AG09319 (cell line): ENCODE measurements at regions not wholly inside any gene's neighbourhood (a gene's known extent, or its start where the extent isn't known, plus 50 kb on each side); places are given as distances from the start of the nearest gene placed in this dataset.

Source experiments
- DNase-seq: peaks from one replicate; pipeline ENCODE4 v3.0.0-alpha.2; 2010; ENCODE audit warnings: low read depth; ENCODE audit errors: extremely low read depth
- CTCF ChIP-seq: IDR thresholded peaks from 2 replicates; pipeline ENCODE4 v1.5.1; 2011; ENCODE audit warnings: low read depth, mild to moderate bottlenecking, inconsistent platforms, low read length, moderate library complexity

GRCh38 chr11:27869701-27870100 lies 169.4 kb upstream of the BDNF start:
- DNase-seq: no peak
- no peak for TF ChIP-seq CTCF

- no peak for DNase-seq
- TF ChIP-seq CTCF: no peak
These were observed 168.5 kb upstream of the BDNF start for GRCh38 chr11:27868709-27869108.

- DNase-seq: no peak
- no peak for TF ChIP-seq CTCF
These were observed 168.0 kb upstream of the BDNF start for GRCh38 chr11:27868226-27868625.

GRCh38 chr11:27865105-27865504 lies 164.8 kb upstream of the BDNF start:
- no peak for DNase-seq
- no peak for TF ChIP-seq CTCF

- no peak for TF ChIP-seq CTCF
- DNase-seq: no peak
These were observed 164.4 kb upstream of the BDNF start for GRCh38 chr11:27864611-27865010.

GRCh38 chr11:27864091-27864491 lies 163.8 kb upstream of the BDNF start:
- no peak for DNase-seq
- no peak for TF ChIP-seq CTCF

- no peak for DNase-seq
These were observed 163.4 kb upstream of the BDNF start for GRCh38 chr11:27863637-27864036.

More at GRCh38 chr11:27863637-27864036, 163.4 kb upstream of the BDNF start:
- TF ChIP-seq CTCF: no peak
